IMR-90 (cell line): ENCODE measurements at regions not wholly inside any gene's neighbourhood (a gene's known extent, or its start where the extent isn't known, plus 50 kb on each side); places are given as distances from the start of the nearest gene placed in this dataset.

ENCODE experiments used
- ATAC-seq: fragments of 200-7000 bp; cut with Tn5 transposase; 2 replicates; pipeline ENCODE4 v1.9.1; 2020; ENCODE audit warnings: low read depth, mild to moderate bottlenecking, moderate library complexity
- BruUV-seq: library from RNA; stranded (reverse); fragments of 400-500 nt; replicated peaks from 2 replicates; lab custom pipeline; 2021; lab: Mats Ljungman, UMichigan
- CTCF ChIA-PET: fragments of 300-600 bp; formaldehyde crosslinking; extraction: SDS; loops from one replicate; lab custom pipeline; 2021; ENCODE audit warnings: antibody characterized with exemption; lab: Yijun Ruan, JAX
- POLR2A ChIA-PET: fragments of 300-600 bp; sonication (Branson Sonifier 250); formaldehyde crosslinking; loops from one replicate; lab custom pipeline; 2022; ENCODE audit warnings: antibody characterized with exemption; ENCODE audit not compliant: unreplicated experiment; lab: Charles Lee
- DNase-seq: peaks from one replicate; pipeline ENCODE4 v3.0.0; 2013
- H2AFZ ChIP-seq: replicated peaks from 2 replicates; pipeline ENCODE3; 2013; ENCODE audit warnings: low read length, mild to moderate bottlenecking; ENCODE audit not compliant: poor library complexity
- H2AK5ac ChIP-seq: 2 replicates; pipeline ENCODE4 v1.6.1; 2013; ENCODE audit warnings: low read depth, low read length, inconsistent platforms
- H2AK9ac ChIP-seq: replicated peaks from 2 replicates; pipeline ENCODE3; 2013; ENCODE audit warnings: mild to moderate bottlenecking, low read depth, low read length, moderate library complexity; ENCODE audit not compliant: poor library complexity
- H2BK120ac ChIP-seq: 2 replicates; pipeline ENCODE4 v1.6.1; 2013; ENCODE audit warnings: low read depth, low read length, inconsistent platforms
- H2BK15ac ChIP-seq: 3 replicates; pipeline ENCODE4 v1.6.1; 2013; ENCODE audit warnings: low read depth, low read length, inconsistent platforms
- H2BK20ac ChIP-seq: 2 replicates; pipeline ENCODE4 v1.6.1; 2013; ENCODE audit warnings: low read depth, mild to moderate bottlenecking, inconsistent platforms, low read length, moderate library complexity
- H2BK5ac ChIP-seq: 2 replicates; pipeline ENCODE4 v1.6.1; 2013; ENCODE audit warnings: mild to moderate bottlenecking, low read depth, low read length, inconsistent platforms; ENCODE audit not compliant: poor library complexity, severe bottlenecking
- H3K14ac ChIP-seq: replicated peaks from 2 replicates; pipeline ENCODE4 v1.6.1; 2013; ENCODE audit warnings: low read depth, low read length, inconsistent platforms
- H3K18ac ChIP-seq: 2 replicates; pipeline ENCODE4 v1.6.1; 2013; ENCODE audit warnings: low read depth, low read length, control low read depth
- H3K23ac ChIP-seq: 2 replicates; pipeline ENCODE4 v1.6.1; 2013; ENCODE audit warnings: low read depth, low read length, inconsistent platforms
- H3K27ac ChIP-seq: 2 replicates; pipeline ENCODE4 v1.5.1; 2013; ENCODE audit warnings: mild to moderate bottlenecking, control low read depth, low read length; ENCODE audit not compliant: insufficient read depth
- H3K27me3 ChIP-seq: 2 replicates; pipeline ENCODE4 v1.6.1; 2013; ENCODE audit warnings: low read length; ENCODE audit not compliant: control insufficient read depth, insufficient read depth
- H3K36me3 ChIP-seq: 2 replicates; pipeline ENCODE4 v1.6.1; 2013; ENCODE audit warnings: low read length, mixed read lengths; ENCODE audit not compliant: control insufficient read depth, insufficient read depth
- H3K4ac ChIP-seq: 2 replicates; pipeline ENCODE4 v1.6.1; 2013; ENCODE audit warnings: low read depth, low read length, inconsistent platforms
- H3K4me1 ChIP-seq: 2 replicates; pipeline ENCODE4 v1.6.1; 2013; ENCODE audit warnings: low read length, mixed read lengths; ENCODE audit not compliant: control insufficient read depth, insufficient read depth
- H3K4me2 ChIP-seq: 2 replicates; pipeline ENCODE4 v1.6.1; 2013; ENCODE audit warnings: low read depth, mild to moderate bottlenecking, control low read depth, low read length, moderate library complexity
- H3K4me3 ChIP-seq: 2 replicates; pipeline ENCODE4 v1.5.1; 2013; ENCODE audit warnings: low read depth, mild to moderate bottlenecking, control low read depth, low read length, moderate library complexity; ENCODE audit not compliant: insufficient read depth
- H3K56ac ChIP-seq: 2 replicates; pipeline ENCODE4 v1.6.1; 2013; ENCODE audit warnings: low read length, inconsistent platforms; ENCODE audit not compliant: insufficient read depth; ENCODE audit errors: extremely low read depth
- H3K79me1 ChIP-seq, 2 experiments: 2 replicates each; pipeline ENCODE4 v1.6.1; 2013; ENCODE audit warnings: low read length in 2 of 2, inconsistent platforms in 1 of 2, low read depth in 1 of 2
- H3K9ac ChIP-seq: 2 replicates; pipeline ENCODE4 v1.6.1; 2013; ENCODE audit warnings: low read depth, low read length, control low read depth
- H3K9me1 ChIP-seq: 2 replicates; pipeline ENCODE4 v1.6.1; 2013; ENCODE audit warnings: low read length, inconsistent platforms; ENCODE audit not compliant: insufficient read depth
- H3K9me3 ChIP-seq: 2 replicates; pipeline ENCODE4 v1.6.1; 2013; ENCODE audit warnings: low read length; ENCODE audit not compliant: control insufficient read depth, insufficient read depth
- H4K20me1 ChIP-seq: 2 replicates; pipeline ENCODE4 v1.6.1; 2013; ENCODE audit warnings: low read length, inconsistent platforms; ENCODE audit not compliant: insufficient read depth
- H4K5ac ChIP-seq: 2 replicates; pipeline ENCODE4 v1.6.1; 2013; ENCODE audit warnings: mild to moderate bottlenecking, low read depth, low read length, control low read depth
- H4K8ac ChIP-seq, 2 experiments: 2 replicates each; pipeline ENCODE4 v1.6.1; 2013; ENCODE audit warnings: low read depth in 2 of 2, low read length in 2 of 2, control low read depth in 1 of 2, inconsistent platforms in 1 of 2
- H4K91ac ChIP-seq: 2 replicates; pipeline ENCODE4 v1.6.1; 2013; ENCODE audit warnings: low read depth, low read length, inconsistent platforms; ENCODE audit not compliant: insufficient read depth
- BHLHE40 ChIP-seq: fragments of 150-350 bp; IDR thresholded peaks from 2 replicates; pipeline ENCODE4 v1.6.1; 2016; ENCODE audit warnings: mild to moderate bottlenecking, low read depth, low read length
- CEBPB ChIP-seq: IDR thresholded peaks from 2 replicates; pipeline ENCODE4 v1.6.1; 2012; ENCODE audit warnings: low read depth, low read length, improper control_type of control experiment
- CHD1 ChIP-seq: IDR thresholded peaks from 2 replicates; pipeline ENCODE4 v1.6.1; 2012; ENCODE audit warnings: low read depth, low read length, improper control_type of control experiment
- ELK1 ChIP-seq: fragments of 150-350 bp; IDR thresholded peaks from 2 replicates; pipeline ENCODE4 v1.6.1; 2016; ENCODE audit warnings: low read depth, mild to moderate bottlenecking, low read length, moderate library complexity, borderline replicate concordance
- FOS ChIP-seq: fragments of 150-350 bp; IDR thresholded peaks from 2 replicates; pipeline ENCODE4 v1.6.1; 2016; ENCODE audit warnings: low read depth, low read length
- MAFK ChIP-seq: IDR thresholded peaks from 2 replicates; pipeline ENCODE4 v1.6.1; 2012; ENCODE audit warnings: low read depth, low read length, improper control_type of control experiment
- MAZ ChIP-seq: IDR thresholded peaks from 2 replicates; pipeline ENCODE4 v1.6.1; 2012; ENCODE audit warnings: low read depth, mild to moderate bottlenecking, low read length, improper control_type of control experiment, moderate library complexity, borderline replicate concordance
- MXI1 ChIP-seq: IDR thresholded peaks from 2 replicates; pipeline ENCODE4 v1.6.1; 2012; ENCODE audit warnings: low read depth, mild to moderate bottlenecking, low read length, moderate library complexity, borderline replicate concordance
- NFE2L2 ChIP-seq: fragments of 150-350 bp; IDR thresholded peaks from 2 replicates; pipeline ENCODE4 v1.6.1; 2016; ENCODE audit warnings: low read depth, mild to moderate bottlenecking, low read length
- POLR2A ChIP-seq: IDR thresholded peaks from 2 replicates; pipeline ENCODE4 v1.6.1; 2012; ENCODE audit warnings: mild to moderate bottlenecking, low read depth, low read length
- RAD21 ChIP-seq: IDR thresholded peaks from 2 replicates; pipeline ENCODE4 v1.6.1; 2012; ENCODE audit warnings: low read length, improper control_type of control experiment
- RCOR1 ChIP-seq: IDR thresholded peaks from 2 replicates; pipeline ENCODE4 v1.6.1; 2012; ENCODE audit warnings: mild to moderate bottlenecking, low read length, improper control_type of control experiment; ENCODE audit not compliant: insufficient replicate concordance
- RFX5 ChIP-seq: IDR thresholded peaks from 2 replicates; pipeline ENCODE4 v1.8.0; 2012; ENCODE audit warnings: low read depth, mild to moderate bottlenecking, low read length, moderate library complexity
- SMC3 ChIP-seq: fragments of 150-350 bp; IDR thresholded peaks from 2 replicates; pipeline ENCODE4 v1.6.1; 2016; ENCODE audit warnings: low read depth, mild to moderate bottlenecking, antibody characterized with exemption, low read length, moderate library complexity
- WGBS, 2 experiments: methylation state at CpG; one replicate each; pipeline versions ENCODE4 v1.1.5 to v1.1.7; 2013; ENCODE audit warnings: missing lambda C conversion rate in 2 of 2; ENCODE audit not compliant: insufficient read length in 1 of 2; ENCODE audit errors: extremely low coverage in 2 of 2; 5-methylcytosine and 5-hydroxymethylcytosine counted together
- dilution Hi-C: fragments of 300-500 bp; cut with HindIII; formaldehyde crosslinking; loops from one replicate; pipeline ENCODE4 v1.14.3; 2018; ENCODE audit warnings: low sequenced_read_pairs; ENCODE audit not compliant: unreplicated experiment
- in situ Hi-C: fragments of 300-500 bp; cut with MboI; formaldehyde crosslinking; loops from 3 replicates; pipeline ENCODE4 v1.14.3; 2019; ENCODE audit warnings: low sequenced_read_pairs, inconsistent platforms, mixed read lengths
- intact Hi-C: fragments of 100-400 bp; cut with micrococcal nuclease; formaldehyde crosslinking; loops from 2 replicates; pipeline ENCODE4 v1.10.0; 2022
- TF ChIP-seq, protein P1 (sequence below): fragments of 150-350 bp; IDR thresholded peaks from 2 replicates; pipeline ENCODE4 v1.6.1; 2017; ENCODE audit warnings: mild to moderate bottlenecking, antibody characterized with exemption, low read length, low read depth

GRCh38 chr16:86313631-86314030 lies 196.7 kb upstream of the FOXF1 start:
- Histone ChIP-seq H2AK9ac (no peak overlapping the region), H3K27me3 (no peaks in the 10 kb centered on the region), H3K9ac (no peak overlapping the region), H3K4me3 (no peak overlapping the region), H3K56ac (no peak overlapping the region), H4K20me1 (no peaks in the 10 kb centered on the region), H2BK20ac (peak overlapping the region; percentile 55; the same call in 1 of the 2 replicates), H3K18ac (no peak overlapping the region), H2BK15ac (0 out of 3 replicates have a peak overlapping the region, but pooled peaks have one; percentile 64), H3K79me1 (no peaks in the 10 kb centered on the region), H3K23ac (peak overlapping the region; percentile 70; the same call in 1 of the 2 replicates), H3K36me3 (no peaks in the 10 kb centered on the region), H4K91ac (no peak overlapping the region; the same call in 1 of the 2 replicates), H3K14ac (no peak overlapping the region), H2BK120ac (peak overlapping the region; percentile 61; the same call in 1 of the 2 replicates), H3K4me1 (no peaks in the 10 kb centered on the region; the same call in 1 of the 2 replicates), H2BK5ac (no peak overlapping the region), H2AK5ac (no peak overlapping the region; the same call in 1 of the 2 replicates), H2AFZ (no peak overlapping the region), H3K4ac (peak overlapping the region; percentile 72; the same call in 1 of the 2 replicates), H4K8ac (no peak overlapping the region; a peak in 1 of 4 replicates), H3K4me2 (no peak overlapping the region), H4K5ac (no peak overlapping the region), H3K9me1 (0 out of 2 replicates have a peak, but pooled peaks cover 3% of the 10 kb centered on the region), H3K27ac (no peak overlapping the region), H3K9me3 (no peaks in the 10 kb centered on the region)
- TF ChIP-seq RFX5: no peak
- TF ChIP-seq MXI1: no peak
- TF ChIP-seq MAFK: no peak
- TF ChIP-seq ELK1: no peak
- no peak for TF ChIP-seq RCOR1
- no peak for TF ChIP-seq POLR2A
- TF ChIP-seq CEBPB: no peak
- no peak for TF ChIP-seq RAD21
- no peak for TF ChIP-seq CHD1
- TF ChIP-seq NFE2L2: no peak
- TF ChIP-seq MAZ: no peak
- no peak for TF ChIP-seq FOS
- TF ChIP-seq SMC3: no peak
- TF ChIP-seq BHLHE40: no peak
- TF ChIP-seq, protein P1, sequence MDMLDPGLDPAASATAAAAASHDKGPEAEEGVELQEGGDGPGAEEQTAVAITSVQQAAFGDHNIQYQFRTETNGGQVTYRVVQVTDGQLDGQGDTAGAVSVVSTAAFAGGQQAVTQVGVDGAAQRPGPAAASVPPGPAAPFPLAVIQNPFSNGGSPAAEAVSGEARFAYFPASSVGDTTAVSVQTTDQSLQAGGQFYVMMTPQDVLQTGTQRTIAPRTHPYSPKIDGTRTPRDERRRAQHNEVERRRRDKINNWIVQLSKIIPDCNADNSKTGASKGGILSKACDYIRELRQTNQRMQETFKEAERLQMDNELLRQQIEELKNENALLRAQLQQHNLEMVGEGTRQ: no peak
- BruUV-seq: no TSS peak
- no peak for ATAC-seq
- no peak for DNase-seq
- intact Hi-C loops (no loop called here), dilution Hi-C loops (no loop called here), in situ Hi-C loops (loop anchor here (25.0 kb wide), 1 partner anchor 501 kb away; no protein-coding TSS in a partner anchor)
- ChIA-PET CTCF (no interaction called here), POLR2A (no interaction called here)
- WGBS, 2 experiments: no CpG with 5 or more reads among the region's 8 CpGs
